ENCODE measurements at regions not wholly inside any gene's neighbourhood (a gene's known extent, or its start where the extent isn't known, plus 50 kb on each side); places are given as distances from the start of the nearest gene placed in this dataset.

DNA sequence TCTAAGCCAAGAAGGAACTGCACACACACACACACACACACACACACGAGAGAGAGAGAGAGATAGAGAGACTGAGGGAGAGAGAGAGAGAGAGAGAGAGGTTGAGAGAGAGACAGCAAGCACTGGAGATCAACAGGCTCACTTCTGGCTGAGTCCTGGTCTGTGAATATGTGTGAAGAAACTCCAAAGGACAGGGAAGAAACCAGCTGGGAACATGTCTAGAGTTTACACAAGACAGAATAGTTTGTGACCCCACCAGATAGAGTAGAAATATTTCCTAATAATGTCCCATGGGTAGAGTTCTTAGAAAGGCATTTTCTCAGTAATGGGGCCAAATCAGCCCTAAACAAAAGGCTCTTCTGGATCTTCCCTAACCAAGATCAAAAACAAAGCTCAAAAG is 155.5 kb upstream of the IGFBP3 start:
- no peaks in the 10 kb centered on the region for H3K27me3 ChIP-seq (ENCODE audit: control insufficient read depth, insufficient read depth, low read length)
- TF ChIP-seq, protein P1, sequence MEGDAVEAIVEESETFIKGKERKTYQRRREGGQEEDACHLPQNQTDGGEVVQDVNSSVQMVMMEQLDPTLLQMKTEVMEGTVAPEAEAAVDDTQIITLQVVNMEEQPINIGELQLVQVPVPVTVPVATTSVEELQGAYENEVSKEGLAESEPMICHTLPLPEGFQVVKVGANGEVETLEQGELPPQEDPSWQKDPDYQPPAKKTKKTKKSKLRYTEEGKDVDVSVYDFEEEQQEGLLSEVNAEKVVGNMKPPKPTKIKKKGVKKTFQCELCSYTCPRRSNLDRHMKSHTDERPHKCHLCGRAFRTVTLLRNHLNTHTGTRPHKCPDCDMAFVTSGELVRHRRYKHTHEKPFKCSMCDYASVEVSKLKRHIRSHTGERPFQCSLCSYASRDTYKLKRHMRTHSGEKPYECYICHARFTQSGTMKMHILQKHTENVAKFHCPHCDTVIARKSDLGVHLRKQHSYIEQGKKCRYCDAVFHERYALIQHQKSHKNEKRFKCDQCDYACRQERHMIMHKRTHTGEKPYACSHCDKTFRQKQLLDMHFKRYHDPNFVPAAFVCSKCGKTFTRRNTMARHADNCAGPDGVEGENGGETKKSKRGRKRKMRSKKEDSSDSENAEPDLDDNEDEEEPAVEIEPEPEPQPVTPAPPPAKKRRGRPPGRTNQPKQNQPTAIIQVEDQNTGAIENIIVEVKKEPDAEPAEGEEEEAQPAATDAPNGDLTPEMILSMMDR (IDR thresholded peaks at IDR 0.05; ENCODE audit: insufficient read depth, low read depth, low read length): no peak
- DNase-seq (ENCODE audit: low read depth): no peak
- CTCF ChIA-PET: no interaction called here
- POLR2A ChIA-PET: no interaction called here
- H3K36me3 ChIP-seq (ENCODE audit: control insufficient read depth, insufficient read depth, low read length): no peaks in the 10 kb centered on the region
- no peak overlapping the region for H3K4me3 ChIP-seq (ENCODE audit: low read depth, low read length)

DNA sequence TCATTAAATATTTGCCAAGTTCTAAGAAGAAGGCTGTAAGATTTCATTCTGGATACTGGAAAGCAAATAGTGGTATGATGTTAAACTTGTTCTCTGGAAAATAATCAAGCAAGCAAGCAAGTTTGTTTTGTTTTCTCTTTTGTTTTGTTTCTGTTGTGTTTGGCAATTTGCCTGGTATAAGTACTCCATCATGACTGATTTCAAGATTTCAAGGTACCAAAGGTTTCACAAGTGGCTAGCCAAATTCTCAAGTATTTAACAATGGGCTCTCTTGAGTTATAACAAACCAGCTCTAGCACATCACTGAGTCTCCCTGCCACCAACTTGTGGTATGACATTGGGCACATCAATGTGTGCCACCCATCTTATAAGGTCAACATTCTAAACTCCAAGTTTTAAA is 151.7 kb upstream of the IGFBP3 start:
- TF ChIP-seq, protein P1 (IDR thresholded peaks at IDR 0.05; ENCODE audit: insufficient read depth, low read depth, low read length): no peak
- ChIA-PET CTCF (interaction anchor here (0.7 to 1.5 kb wide), 2 partner anchors 9 to 16 kb away, joined by 3 read pairs; no protein-coding TSS in a partner anchor), POLR2A (no interaction called here)
- Histone ChIP-seq H3K4me3 (ENCODE audit: low read depth, low read length) (no peak overlapping the region), H3K27me3 (ENCODE audit: control insufficient read depth, insufficient read depth, low read length) (no peaks in the 10 kb centered on the region), H3K36me3 (ENCODE audit: control insufficient read depth, insufficient read depth, low read length) (no peaks in the 10 kb centered on the region)
- no peak for DNase-seq (ENCODE audit: low read depth)

DNA sequence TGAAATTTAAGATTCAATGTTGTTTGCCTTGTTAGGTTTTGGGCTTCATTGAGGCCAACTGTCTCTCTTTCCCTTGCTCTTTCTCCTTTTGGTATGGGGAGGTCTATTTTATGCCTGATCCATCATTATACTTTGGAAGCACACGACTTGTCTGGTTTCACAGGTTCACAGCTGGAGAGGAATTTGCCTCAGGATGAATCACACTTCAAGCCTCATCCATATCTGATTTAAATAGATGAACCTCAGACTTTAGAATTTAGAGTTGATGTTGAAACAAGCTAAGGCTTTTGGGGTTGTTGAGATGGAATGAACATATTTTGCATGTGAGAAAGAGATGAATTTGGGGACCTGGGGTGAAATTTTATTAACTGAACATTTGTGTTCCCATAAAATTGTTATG is 150.5 kb upstream of the IGFBP3 start:
- ChIA-PET CTCF (interaction anchor here (0.9 kb wide), 1 partner anchor 149 kb away, joined by 4 read pairs; no protein-coding TSS in a partner anchor), POLR2A (no interaction called here)
- Histone ChIP-seq H3K27me3 (ENCODE audit: control insufficient read depth, insufficient read depth, low read length) (no peaks in the 10 kb centered on the region), H3K36me3 (ENCODE audit: control insufficient read depth, insufficient read depth, low read length) (no peaks in the 10 kb centered on the region), H3K4me3 (ENCODE audit: low read depth, low read length) (no peak overlapping the region)
- TF ChIP-seq, protein P1 (IDR thresholded peaks at IDR 0.05; ENCODE audit: insufficient read depth, low read depth, low read length): no peak
- DNase-seq (ENCODE audit: low read depth): no peak

DNA sequence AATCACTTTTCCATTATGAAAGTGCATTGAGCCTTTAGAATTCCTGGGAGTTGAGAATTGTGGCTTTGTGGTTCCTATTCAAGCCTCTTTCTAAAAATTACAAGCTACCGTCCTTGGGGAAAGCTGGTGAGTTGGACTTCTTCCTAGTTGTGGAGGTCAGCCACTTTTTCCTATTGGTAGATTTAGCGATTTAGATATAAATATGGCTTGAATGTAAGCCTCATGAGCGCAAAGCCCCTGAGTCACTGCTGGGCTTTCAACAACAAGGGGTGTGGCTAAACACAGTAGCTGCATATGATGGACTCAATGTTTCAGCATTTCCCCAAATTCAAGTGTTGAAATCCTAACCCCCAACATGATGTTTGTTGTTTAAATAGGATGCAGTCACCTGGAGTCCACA is 150.0 kb upstream of the IGFBP3 start:
- no peak overlapping the region for H3K4me3 ChIP-seq (ENCODE audit: low read depth, low read length)
- ChIA-PET CTCF (no interaction called here), POLR2A (no interaction called here)

DNA sequence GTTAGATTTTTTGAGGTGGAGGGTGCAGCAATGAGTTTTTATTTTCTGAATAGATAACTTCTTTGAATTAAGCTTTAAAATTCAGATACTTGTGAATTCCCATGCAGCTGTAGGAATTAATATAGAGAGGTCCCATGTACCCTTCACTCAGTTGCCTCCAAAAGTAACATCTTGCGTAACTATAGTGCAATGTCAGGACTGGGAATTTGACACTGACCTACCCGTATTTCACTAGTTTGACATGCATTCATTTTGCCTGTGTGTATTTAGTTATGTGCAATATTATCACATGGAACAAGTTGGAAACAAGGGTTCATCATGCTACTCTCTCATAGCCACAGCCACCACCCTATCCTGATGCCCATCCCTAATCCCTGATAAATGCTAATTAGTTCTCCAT is 147.1 kb upstream of the IGFBP3 start:
- DNase-seq (ENCODE audit: low read depth): no peak
- H3K27me3 ChIP-seq (ENCODE audit: control insufficient read depth, insufficient read depth, low read length): no peaks in the 10 kb centered on the region
- ChIA-PET CTCF (no interaction called here), POLR2A (no interaction called here)
- TF ChIP-seq, protein P1 (IDR thresholded peaks at IDR 0.05; ENCODE audit: insufficient read depth, low read depth, low read length): no peak
- no peaks in the 10 kb centered on the region for H3K36me3 ChIP-seq (ENCODE audit: control insufficient read depth, insufficient read depth, low read length)
- H3K4me3 ChIP-seq (ENCODE audit: low read depth, low read length): no peak overlapping the region

More for the DNA sequence above, 150.0 kb upstream of the IGFBP3 start:
- no peaks in the 10 kb centered on the region for H3K27me3 ChIP-seq (ENCODE audit: control insufficient read depth, insufficient read depth, low read length)
- DNase-seq (ENCODE audit: low read depth): no peak
- TF ChIP-seq, protein P1 (IDR thresholded peaks at IDR 0.05; ENCODE audit: insufficient read depth, low read depth, low read length): no peak
- H3K36me3 ChIP-seq (ENCODE audit: control insufficient read depth, insufficient read depth, low read length): no peaks in the 10 kb centered on the region
